ENCODE measurements at regions not wholly inside any gene's neighbourhood (a gene's known extent, or its start where the extent isn't known, plus 50 kb on each side); places are given as distances from the start of the nearest gene placed in this dataset.
"Not testable (repeated sequence)": the region's sequence is repeated elsewhere in the genome, so short reads cannot be mapped to it uniquely, and the experiment has no call there.

DNA sequence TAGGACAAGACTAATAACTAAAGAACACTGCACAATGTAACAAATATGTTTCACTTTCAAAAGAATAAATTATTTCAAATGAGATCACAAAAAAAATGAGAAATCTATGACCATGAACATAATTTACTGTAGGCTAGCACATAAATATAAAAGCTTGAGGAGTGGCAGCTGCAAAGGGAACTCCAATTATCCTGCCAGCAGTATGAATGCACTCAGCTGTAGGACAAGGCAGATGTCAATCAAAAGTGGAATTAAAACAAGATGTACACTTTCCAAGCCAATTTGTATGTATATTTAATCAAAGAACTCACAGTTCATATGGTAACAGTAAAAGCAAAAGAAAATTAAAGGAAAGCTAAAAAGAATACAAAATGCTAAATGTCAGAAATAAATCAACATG is 76.6 kb upstream of the NCKAP5 start:
- no peak overlapping the region for H2BK120ac ChIP-seq (ENCODE audit: low read depth, low read length)
- no peak overlapping the region for H2AK5ac ChIP-seq (ENCODE audit: low read depth, low read length)
- no peak overlapping the region for H2AFZ ChIP-seq (replicated peaks; ENCODE audit: low read length, poor library complexity)
- peaks cover 3% of the 10 kb centered on the region; the same call in 1 of the 2 replicates for H3K9me1 ChIP-seq (ENCODE audit: insufficient read depth, low read length)
- H3K27me3 ChIP-seq (ENCODE audit: control insufficient read depth, insufficient read depth, low read length), result no peaks in the 10 kb centered on the region
- no peaks in the 10 kb centered on the region for H3K79me1 ChIP-seq (ENCODE audit: low read depth in 1 of 2, low read length in 2 of 2)
- H4K8ac ChIP-seq (ENCODE audit: low read depth in 2 of 2, low read length in 2 of 2), result no peak overlapping the region
- in situ Hi-C loops (cut with MboI; ENCODE audit: low sequenced_read_pairs), result no loop called here
- no peak overlapping the region for H2BK20ac ChIP-seq (ENCODE audit: low read depth, low read length)
- no peaks in the 10 kb centered on the region for H4K20me1 ChIP-seq (ENCODE audit: insufficient read depth, low read length)
- no peak for TF ChIP-seq RAD21 (IDR thresholded peaks at IDR 0.05; ENCODE audit: low read length)
- no peak for TF ChIP-seq MXI1 (IDR thresholded peaks at IDR 0.05; ENCODE audit: borderline replicate concordance, low read depth, low read length)
- no peak overlapping the region for H3K4me2 ChIP-seq (ENCODE audit: low read depth, low read length)
- H3K4ac ChIP-seq (ENCODE audit: low read depth, low read length), result no peak overlapping the region
- no peak overlapping the region for H3K18ac ChIP-seq (ENCODE audit: low read depth, low read length)
- ChIA-PET POLR2A (ENCODE audit: unreplicated experiment) (no interaction called here), CTCF (interaction anchor here (0.7 kb wide), 1 partner anchor 93 kb away, joined by 4 read pairs; no protein-coding TSS in a partner anchor)
- H2BK15ac ChIP-seq (ENCODE audit: low read depth, low read length), result no peak overlapping the region
- no peak overlapping the region for H3K14ac ChIP-seq (replicated peaks; ENCODE audit: low read depth, low read length)
- no peak overlapping the region for H2BK5ac ChIP-seq (ENCODE audit: low read depth, low read length, poor library complexity, severe bottlenecking)
- H3K4me1 ChIP-seq (ENCODE audit: control insufficient read depth, insufficient read depth, low read length), result peaks cover 4% of the 10 kb centered on the region
- intact Hi-C loops (cut with micrococcal nuclease), result loop anchor here (10.0 kb wide), 1 partner anchor 150 kb away; no protein-coding TSS in a partner anchor
- no peak overlapping the region for H4K91ac ChIP-seq (ENCODE audit: insufficient read depth, low read depth, low read length)
- no peak overlapping the region for H3K27ac ChIP-seq (ENCODE audit: insufficient read depth, low read length)
- H3K23ac ChIP-seq (ENCODE audit: low read depth, low read length), result no peak overlapping the region
- ATAC-seq (ENCODE audit: low read depth), result no peak
- H3K4me3 ChIP-seq (ENCODE audit: insufficient read depth, low read depth, low read length), result no peak overlapping the region
- no peak overlapping the region for H2AK9ac ChIP-seq (replicated peaks; ENCODE audit: low read depth, low read length, poor library complexity)
- dilution Hi-C loops (cut with HindIII; ENCODE audit: low sequenced_read_pairs, unreplicated experiment), result no loop called here
- H3K56ac ChIP-seq (ENCODE audit: extremely low read depth, insufficient read depth, low read length), result no peak overlapping the region
- H3K36me3 ChIP-seq (ENCODE audit: control insufficient read depth, insufficient read depth, low read length), result no peaks in the 10 kb centered on the region
- no TSS peak for BruUV-seq (replicated peaks)
- H3K9me3 ChIP-seq (ENCODE audit: control insufficient read depth, insufficient read depth, low read length), result no peaks in the 10 kb centered on the region
- no peak overlapping the region for H3K9ac ChIP-seq (ENCODE audit: low read depth, low read length)
- no peak overlapping the region for H4K5ac ChIP-seq (ENCODE audit: low read depth, low read length)
- no peak for DNase-seq

DNA sequence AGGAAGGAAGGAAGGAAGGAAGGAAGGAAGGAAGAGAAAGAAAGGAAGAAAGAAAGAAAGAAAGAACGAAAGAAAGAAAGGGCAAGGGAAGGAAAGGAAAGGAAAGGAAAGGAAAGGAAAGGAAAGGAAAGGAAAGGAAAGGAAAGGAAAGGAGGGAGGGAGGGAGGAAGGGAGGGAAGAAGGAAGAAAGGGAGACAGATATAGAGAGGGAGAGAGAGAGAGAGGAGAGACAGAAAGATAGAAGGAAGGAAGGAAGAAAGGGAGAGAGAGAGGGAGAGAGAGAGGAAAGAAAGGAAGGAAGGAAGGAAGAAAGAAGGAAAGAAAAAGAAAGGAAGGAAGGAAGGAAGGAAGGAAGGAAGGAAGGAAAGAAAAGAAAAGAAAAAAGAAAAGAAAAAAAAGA is 79.1 kb upstream of the NCKAP5 start:
- 85% methylated on average over 1 of the region's 1 CpG; no CpG with 5 or more reads in 1 of the 2 experiments for WGBS, 2 experiments (ENCODE audit: extremely low coverage in 2 of 2, insufficient read length in 1 of 2)
- H3K4me1 ChIP-seq (ENCODE audit: control insufficient read depth, insufficient read depth, low read length); H3K18ac ChIP-seq (ENCODE audit: low read depth, low read length); H3K79me1 ChIP-seq (ENCODE audit: low read depth in 1 of 2, low read length in 2 of 2); H2AFZ ChIP-seq (replicated peaks; ENCODE audit: low read length, poor library complexity); H4K5ac ChIP-seq (ENCODE audit: low read depth, low read length); H2AK9ac ChIP-seq (replicated peaks; ENCODE audit: low read depth, low read length, poor library complexity); H3K9me1 ChIP-seq (ENCODE audit: insufficient read depth, low read length); H4K8ac ChIP-seq (ENCODE audit: low read depth in 2 of 2, low read length in 2 of 2); H3K23ac ChIP-seq (ENCODE audit: low read depth, low read length); H3K4me2 ChIP-seq (ENCODE audit: low read depth, low read length); H2BK20ac ChIP-seq (ENCODE audit: low read depth, low read length); H3K9ac ChIP-seq (ENCODE audit: low read depth, low read length); H2BK120ac ChIP-seq (ENCODE audit: low read depth, low read length); H3K27ac ChIP-seq (ENCODE audit: insufficient read depth, low read length); H2BK15ac ChIP-seq (ENCODE audit: low read depth, low read length); H3K14ac ChIP-seq (replicated peaks; ENCODE audit: low read depth, low read length); H4K20me1 ChIP-seq (ENCODE audit: insufficient read depth, low read length); POLR2A ChIA-PET (ENCODE audit: unreplicated experiment); H3K27me3 ChIP-seq (ENCODE audit: control insufficient read depth, insufficient read depth, low read length); H3K4me3 ChIP-seq (ENCODE audit: insufficient read depth, low read depth, low read length); dilution Hi-C loops (cut with HindIII; ENCODE audit: low sequenced_read_pairs, unreplicated experiment); in situ Hi-C loops (cut with MboI; ENCODE audit: low sequenced_read_pairs); H3K9me3 ChIP-seq (ENCODE audit: control insufficient read depth, insufficient read depth, low read length); BruUV-seq (replicated peaks); DNase-seq; H3K56ac ChIP-seq (ENCODE audit: extremely low read depth, insufficient read depth, low read length); H2AK5ac ChIP-seq (ENCODE audit: low read depth, low read length); H2BK5ac ChIP-seq (ENCODE audit: low read depth, low read length, poor library complexity, severe bottlenecking); H3K36me3 ChIP-seq (ENCODE audit: control insufficient read depth, insufficient read depth, low read length); ATAC-seq (ENCODE audit: low read depth); H4K91ac ChIP-seq (ENCODE audit: insufficient read depth, low read depth, low read length); H3K4ac ChIP-seq (ENCODE audit: low read depth, low read length): not testable (repeated sequence)
- intact Hi-C loops (cut with micrococcal nuclease), result loop anchor here (10.0 kb wide), 1 partner anchor 153 kb away; no protein-coding TSS in a partner anchor
- CTCF ChIA-PET, result interaction anchor here (0.7 kb wide), 1 partner anchor 446 kb away, joined by 4 read pairs; no protein-coding TSS in a partner anchor
